ENCODE measurements at regions not wholly inside any gene's neighbourhood (a gene's known extent, or its start where the extent isn't known, plus 50 kb on each side); places are given as distances from the start of the nearest gene placed in this dataset.

DNA sequence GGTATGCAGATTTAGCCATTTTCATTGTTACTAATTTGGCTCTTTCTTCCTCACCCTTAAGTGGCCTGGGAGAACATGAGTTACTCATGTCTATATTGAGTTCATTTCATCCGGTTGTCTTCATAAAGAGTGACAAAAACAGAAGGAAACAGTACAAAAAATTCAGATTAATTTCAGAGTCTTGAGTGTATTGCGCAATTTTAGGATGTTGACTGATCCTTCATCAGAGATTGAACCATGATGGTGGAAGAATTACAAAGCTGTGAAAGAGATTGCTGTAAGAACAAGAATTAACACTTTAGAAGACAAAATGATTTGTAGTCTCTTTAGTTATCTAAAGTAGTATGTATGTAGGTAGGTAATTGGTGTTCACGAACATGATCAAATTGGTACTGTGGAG, 194.0 kb upstream of the PPP1R3A start:
- ATAC-seq (no peak), DNase-seq (no peak)
- H3K27ac ChIP-seq (ENCODE audit: low read length): no peak overlapping the region
- no peaks in the 10 kb centered on the region for H3K9me3 ChIP-seq (ENCODE audit: control insufficient read depth, low read length)
- H3K4me3 ChIP-seq (ENCODE audit: low read length): no peak overlapping the region
- H3K4me1 ChIP-seq (ENCODE audit: control insufficient read depth, insufficient read depth, low read length): no peaks in the 10 kb centered on the region
- intact Hi-C loops (cut with DNase I): no loop called here
- WGBS: 72% methylated on average over 3 of the region's 3 CpGs
- H3K27me3 ChIP-seq (ENCODE audit: control insufficient read depth, insufficient read depth): no peaks in the 10 kb centered on the region

DNA sequence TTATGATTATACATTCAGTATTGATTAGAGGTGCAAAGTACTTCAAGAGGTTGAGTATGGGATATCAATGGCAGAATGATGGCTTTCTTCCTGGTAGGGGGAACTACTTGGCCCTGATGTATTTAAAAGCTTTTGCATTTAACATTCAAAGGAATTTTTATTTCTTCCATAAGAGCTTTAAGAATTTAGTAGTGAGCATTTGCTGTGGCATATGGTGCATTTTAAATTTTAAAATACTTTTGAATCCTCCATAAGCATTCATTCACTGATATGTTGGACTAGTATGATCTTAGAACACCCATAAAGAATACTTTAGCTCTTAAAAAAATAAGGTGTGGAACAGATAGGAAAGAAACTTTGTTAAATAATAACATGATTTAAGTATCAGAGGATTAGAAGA, 191.9 kb upstream of the PPP1R3A start:
- ATAC-seq (no peak), DNase-seq (no peak)
- Histone ChIP-seq H3K27me3 (ENCODE audit: control insufficient read depth, insufficient read depth) (no peaks in the 10 kb centered on the region), H3K4me3 (ENCODE audit: low read length) (no peak overlapping the region), H3K9me3 (ENCODE audit: control insufficient read depth, low read length) (no peaks in the 10 kb centered on the region), H3K27ac (ENCODE audit: low read length) (no peak overlapping the region), H3K4me1 (ENCODE audit: control insufficient read depth, insufficient read depth, low read length) (no peaks in the 10 kb centered on the region)
- intact Hi-C loops (cut with DNase I): no loop called here

DNA sequence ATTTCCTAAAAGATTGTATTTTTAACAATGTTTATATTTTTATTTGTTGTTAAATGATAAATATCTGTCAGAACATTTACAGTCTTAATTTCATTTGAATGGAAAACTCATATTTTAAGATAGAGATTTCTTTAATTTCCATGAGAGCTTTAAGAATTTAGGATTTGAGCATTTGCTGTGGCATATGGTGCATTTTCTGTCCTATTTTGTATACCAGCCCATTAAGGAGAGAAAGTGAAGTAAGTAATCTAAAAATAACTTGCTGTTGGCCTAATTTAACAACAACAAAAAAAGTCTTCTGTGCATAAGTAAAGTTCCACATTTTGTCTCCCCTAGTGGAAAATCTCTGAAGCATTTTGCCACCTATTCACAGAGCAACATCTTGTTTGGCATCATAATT, 190.9 kb upstream of the PPP1R3A start:
- no peak overlapping the region for H3K4me3 ChIP-seq (ENCODE audit: low read length)
- DNase-seq: no peak
- H3K27me3 ChIP-seq (ENCODE audit: control insufficient read depth, insufficient read depth): no peaks in the 10 kb centered on the region
- H3K4me1 ChIP-seq (ENCODE audit: control insufficient read depth, insufficient read depth, low read length): no peaks in the 10 kb centered on the region
- no peak overlapping the region for H3K27ac ChIP-seq (ENCODE audit: low read length)
- H3K9me3 ChIP-seq (ENCODE audit: control insufficient read depth, low read length): no peaks in the 10 kb centered on the region
- intact Hi-C loops (cut with DNase I): no loop called here
- ATAC-seq: no peak

DNA sequence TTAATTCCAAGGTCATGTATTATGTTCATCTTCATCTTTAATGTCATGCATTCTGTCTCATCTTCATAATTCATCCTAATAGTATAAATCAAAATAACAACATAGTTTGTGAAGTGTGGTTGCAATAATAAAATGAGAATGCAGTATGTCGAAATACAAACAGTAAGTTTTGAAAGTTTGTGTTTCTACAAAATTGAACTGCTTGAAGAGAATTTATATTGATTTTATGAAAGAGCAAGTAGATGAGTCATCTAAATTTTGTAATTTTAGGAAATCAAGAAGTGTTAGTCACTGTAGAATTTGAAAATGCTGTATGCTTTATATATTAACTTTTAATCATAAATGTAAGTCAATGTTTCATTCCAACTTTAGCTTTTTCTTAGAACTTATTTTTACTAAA, 190.5 kb upstream of the PPP1R3A start:
- Histone ChIP-seq H3K9me3 (ENCODE audit: control insufficient read depth, low read length) (no peaks in the 10 kb centered on the region), H3K4me3 (ENCODE audit: low read length) (no peak overlapping the region), H3K27me3 (ENCODE audit: control insufficient read depth, insufficient read depth) (no peaks in the 10 kb centered on the region), H3K4me1 (ENCODE audit: control insufficient read depth, insufficient read depth, low read length) (no peaks in the 10 kb centered on the region), H3K27ac (ENCODE audit: low read length) (no peak overlapping the region)
- ATAC-seq (no peak), DNase-seq (no peak)
- 86% methylated on average over 1 of the region's 1 CpG for WGBS
- intact Hi-C loops (cut with DNase I): no loop called here

DNA sequence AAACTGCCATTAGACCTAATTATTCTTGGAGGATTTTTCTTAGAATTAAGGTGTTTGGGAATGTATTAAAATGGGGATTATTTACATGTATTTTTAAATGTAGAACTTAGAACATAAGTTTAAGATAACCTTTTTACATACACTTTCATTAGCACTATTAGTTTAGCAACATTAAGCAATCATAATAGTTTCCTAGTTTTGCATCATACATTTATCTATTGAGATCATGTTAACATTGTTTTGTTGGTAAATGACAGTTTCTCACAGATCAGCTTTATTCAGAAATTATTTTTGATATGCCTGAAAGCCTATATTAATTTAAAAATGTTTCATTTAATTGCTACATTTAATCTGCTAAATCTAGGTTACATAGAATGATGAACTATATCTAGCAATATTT, 189.7 kb upstream of the PPP1R3A start:
- ATAC-seq (no peak), DNase-seq (no peak)
- H3K4me1 ChIP-seq (ENCODE audit: control insufficient read depth, insufficient read depth, low read length): no peaks in the 10 kb centered on the region
- no peaks in the 10 kb centered on the region for H3K9me3 ChIP-seq (ENCODE audit: control insufficient read depth, low read length)
- intact Hi-C loops (cut with DNase I): no loop called here
- no peaks in the 10 kb centered on the region for H3K27me3 ChIP-seq (ENCODE audit: control insufficient read depth, insufficient read depth)
- no peak overlapping the region for H3K4me3 ChIP-seq (ENCODE audit: low read length)
- no peak overlapping the region for H3K27ac ChIP-seq (ENCODE audit: low read length)

DNA sequence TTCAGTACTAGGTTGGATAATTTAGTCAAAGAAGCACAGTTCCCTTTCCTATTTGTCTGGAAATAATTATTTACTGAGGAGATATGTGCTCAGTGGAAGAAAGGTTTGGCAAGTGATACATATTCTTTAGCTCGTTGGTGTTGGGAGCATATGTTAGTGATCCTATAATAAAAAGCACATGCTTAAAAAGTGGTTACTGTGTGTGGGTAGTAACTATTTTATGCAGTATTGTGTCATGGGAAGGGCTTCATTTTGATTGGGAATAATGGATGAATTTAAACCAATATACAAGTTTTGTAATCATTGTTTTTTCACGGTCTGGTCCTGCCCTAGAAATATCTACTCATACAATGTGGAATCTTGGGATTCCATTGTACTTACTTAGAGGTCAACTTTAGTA, 188.7 kb upstream of the PPP1R3A start:
- Histone ChIP-seq H3K27me3 (ENCODE audit: control insufficient read depth, insufficient read depth) (no peaks in the 10 kb centered on the region), H3K27ac (ENCODE audit: low read length) (no peak overlapping the region), H3K4me3 (ENCODE audit: low read length) (no peak overlapping the region), H3K4me1 (ENCODE audit: control insufficient read depth, insufficient read depth, low read length) (no peaks in the 10 kb centered on the region), H3K9me3 (ENCODE audit: control insufficient read depth, low read length) (no peaks in the 10 kb centered on the region)
- intact Hi-C loops (cut with DNase I): no loop called here
- 59% methylated on average over 2 of the region's 2 CpGs for WGBS
- DNase-seq (no peak), ATAC-seq (no peak)

DNA sequence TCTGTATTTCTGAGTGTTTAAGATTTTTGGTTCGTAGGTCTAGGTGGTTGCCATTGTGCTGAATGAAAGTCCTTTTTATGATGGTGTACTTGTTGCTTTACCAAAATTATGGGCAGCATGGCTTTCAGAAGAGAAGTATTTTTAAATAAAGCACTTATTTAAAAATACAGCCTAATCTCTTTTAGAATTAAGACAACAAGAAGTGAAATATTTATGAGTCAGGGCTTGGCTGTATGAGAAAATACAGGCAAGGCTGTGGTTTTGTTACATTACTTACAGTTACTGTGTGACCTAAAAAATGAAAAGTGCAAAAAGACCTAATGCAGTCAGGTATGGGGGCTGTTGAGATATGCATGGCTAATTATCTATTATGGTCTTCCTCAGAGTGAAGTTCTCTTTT, 185.2 kb upstream of the PPP1R3A start:
- no peak overlapping the region for H3K4me3 ChIP-seq (ENCODE audit: low read length)
- WGBS: 73% methylated on average over 1 of the region's 1 CpG
- ATAC-seq (no peak), DNase-seq (no peak)
- no peak overlapping the region for H3K27ac ChIP-seq (ENCODE audit: low read length)
- no peaks in the 10 kb centered on the region for H3K4me1 ChIP-seq (ENCODE audit: control insufficient read depth, insufficient read depth, low read length)
- intact Hi-C loops (cut with DNase I): no loop called here
- no peaks in the 10 kb centered on the region for H3K27me3 ChIP-seq (ENCODE audit: control insufficient read depth, insufficient read depth)
- no peaks in the 10 kb centered on the region for H3K9me3 ChIP-seq (ENCODE audit: control insufficient read depth, low read length)

DNA sequence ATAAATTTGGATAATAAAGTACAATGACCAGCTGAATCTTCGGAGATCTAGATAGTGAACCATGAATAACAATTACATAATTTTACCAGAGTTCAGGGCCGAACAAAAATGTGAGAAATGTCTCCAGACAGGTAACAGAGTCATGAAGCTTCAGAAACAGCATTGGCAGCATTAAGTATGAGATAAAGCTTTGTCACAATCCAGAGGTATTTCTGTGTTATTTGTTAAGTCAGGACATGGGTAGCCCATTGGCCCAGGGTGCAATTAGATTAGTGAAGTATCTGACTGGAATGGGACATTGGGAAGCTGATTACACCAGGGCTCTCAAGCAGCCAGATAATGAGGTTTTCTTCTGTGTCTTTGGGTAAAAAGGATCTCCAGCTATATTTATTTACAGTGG, 184.2 kb upstream of the PPP1R3A start:
- H3K9me3 ChIP-seq (ENCODE audit: control insufficient read depth, low read length): no peaks in the 10 kb centered on the region
- no peaks in the 10 kb centered on the region for H3K27me3 ChIP-seq (ENCODE audit: control insufficient read depth, insufficient read depth)
- no peaks in the 10 kb centered on the region for H3K4me1 ChIP-seq (ENCODE audit: control insufficient read depth, insufficient read depth, low read length)
- intact Hi-C loops (cut with DNase I): no loop called here
- no peak overlapping the region for H3K4me3 ChIP-seq (ENCODE audit: low read length)
- no peak overlapping the region for H3K27ac ChIP-seq (ENCODE audit: low read length)
- no peak for ATAC-seq
- WGBS: 78% methylated on average over 2 of the region's 2 CpGs
- DNase-seq: no peak

DNA sequence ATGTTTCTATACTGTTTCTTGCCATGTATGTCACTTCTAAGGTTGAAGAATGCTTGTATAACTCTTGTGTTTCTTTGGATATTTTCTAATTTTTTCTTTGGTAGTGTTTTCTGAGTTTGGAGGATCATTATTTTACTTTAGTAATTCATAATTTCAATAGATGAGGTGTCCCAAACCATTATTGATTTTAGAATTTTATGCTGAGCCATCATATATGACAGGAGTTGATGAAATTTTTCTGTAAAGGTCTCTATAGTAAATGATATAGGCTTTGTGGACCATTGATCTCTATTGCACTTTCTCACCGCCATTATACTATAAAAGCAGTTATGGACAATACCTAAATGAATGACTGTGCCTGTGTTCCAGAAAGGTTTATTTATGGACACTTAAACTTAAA, 183.3 kb upstream of the PPP1R3A start:
- Histone ChIP-seq H3K9me3 (ENCODE audit: control insufficient read depth, low read length) (no peaks in the 10 kb centered on the region), H3K4me1 (ENCODE audit: control insufficient read depth, insufficient read depth, low read length) (no peaks in the 10 kb centered on the region), H3K4me3 (ENCODE audit: low read length) (no peak overlapping the region), H3K27me3 (ENCODE audit: control insufficient read depth, insufficient read depth) (no peaks in the 10 kb centered on the region), H3K27ac (ENCODE audit: low read length) (no peak overlapping the region)
- ATAC-seq: no peak
- no peak for DNase-seq
- 100% methylated on average over 1 of the region's 1 CpG for WGBS
- intact Hi-C loops (cut with DNase I): no loop called here

DNA sequence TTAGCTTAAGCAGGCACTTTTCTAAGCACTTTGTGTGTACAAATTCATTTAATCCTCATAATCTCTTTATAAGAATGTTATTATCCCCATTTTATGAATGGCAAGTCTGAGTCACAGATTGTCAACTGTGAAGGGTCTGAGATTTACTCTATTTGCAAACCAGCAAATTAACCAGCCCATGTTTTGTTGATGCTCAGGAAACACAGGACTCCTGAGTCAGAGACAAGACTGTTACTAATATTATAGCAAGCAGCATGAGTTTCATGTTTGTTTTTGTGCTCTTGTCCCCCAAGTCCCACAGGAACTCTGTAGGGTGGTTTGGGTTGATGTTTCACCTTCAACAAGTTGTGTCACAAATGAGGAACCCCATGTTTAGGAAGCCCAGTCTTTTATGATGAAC, 182.0 kb upstream of the PPP1R3A start:
- Histone ChIP-seq H3K4me3 (ENCODE audit: low read length) (no peak overlapping the region), H3K4me1 (ENCODE audit: control insufficient read depth, insufficient read depth, low read length) (no peaks in the 10 kb centered on the region), H3K27me3 (ENCODE audit: control insufficient read depth, insufficient read depth) (no peaks in the 10 kb centered on the region), H3K9me3 (ENCODE audit: control insufficient read depth, low read length) (no peaks in the 10 kb centered on the region), H3K27ac (ENCODE audit: low read length) (no peak overlapping the region)
- no peak for DNase-seq
- intact Hi-C loops (cut with DNase I): no loop called here
- ATAC-seq: no peak

DNA sequence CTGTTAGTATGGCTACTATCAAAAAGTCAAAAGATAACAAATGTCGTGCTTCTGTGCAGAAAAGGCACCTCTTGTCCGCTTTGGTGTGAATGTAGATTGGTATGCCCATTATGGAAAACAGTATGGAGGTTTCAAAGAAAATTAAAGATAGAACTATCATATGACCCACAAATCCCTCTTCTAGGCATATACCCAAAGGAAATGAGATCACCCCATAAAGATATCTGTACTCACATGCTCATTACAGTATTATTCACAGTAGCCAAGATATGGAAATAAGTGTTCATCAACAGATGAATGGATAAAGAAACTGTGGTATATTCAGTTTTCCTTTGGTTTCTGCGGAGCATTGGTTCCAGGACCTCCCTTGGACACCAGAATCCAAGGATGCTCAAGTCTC, 180.5 kb upstream of the PPP1R3A start:
- intact Hi-C loops (cut with DNase I): no loop called here
- Histone ChIP-seq H3K9me3 (ENCODE audit: control insufficient read depth, low read length) (no peaks in the 10 kb centered on the region), H3K27ac (ENCODE audit: low read length) (no peak overlapping the region), H3K4me3 (ENCODE audit: low read length) (no peak overlapping the region), H3K27me3 (ENCODE audit: control insufficient read depth, insufficient read depth) (no peaks in the 10 kb centered on the region), H3K4me1 (ENCODE audit: control insufficient read depth, insufficient read depth, low read length) (no peaks in the 10 kb centered on the region)
- WGBS: 82% methylated on average over 3 of the region's 3 CpGs
- DNase-seq (no peak), ATAC-seq (no peak)

DNA sequence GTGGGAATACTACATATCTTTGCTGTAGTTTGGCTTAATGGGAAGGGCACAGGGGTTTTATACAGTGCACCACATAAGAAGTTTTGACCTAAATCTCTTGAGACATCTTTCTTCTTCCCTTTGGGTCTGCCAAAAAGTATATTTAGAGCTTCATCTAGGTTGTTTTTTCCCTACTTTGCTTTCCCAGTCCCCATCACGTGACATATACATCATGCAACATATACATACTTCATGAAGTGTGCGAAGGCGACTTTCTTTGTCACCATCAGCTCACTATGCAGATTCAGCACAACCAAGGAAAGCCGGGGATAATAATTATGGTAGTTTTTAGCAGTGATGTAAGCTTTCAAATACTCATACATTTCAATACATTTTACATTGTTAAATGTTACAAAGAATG, 177.1 kb upstream of the PPP1R3A start:
- H3K27ac ChIP-seq (ENCODE audit: low read length): no peak overlapping the region
- intact Hi-C loops (cut with DNase I): no loop called here
- ATAC-seq (no peak), DNase-seq (no peak)
- no peaks in the 10 kb centered on the region for H3K9me3 ChIP-seq (ENCODE audit: control insufficient read depth, low read length)
- WGBS: 88% methylated on average over 4 of the region's 4 CpGs
- H3K4me3 ChIP-seq (ENCODE audit: low read length): no peak overlapping the region
- no peaks in the 10 kb centered on the region for H3K27me3 ChIP-seq (ENCODE audit: control insufficient read depth, insufficient read depth)
- no peaks in the 10 kb centered on the region for H3K4me1 ChIP-seq (ENCODE audit: control insufficient read depth, insufficient read depth, low read length)
